Activated CD4-positive, alpha-beta T cell treated with anti-CD3 and anti-CD28 coated beads, Interleukin-2, amount 10 ng/mL, durations not matched to agents 24 days and 14 days (primary cell): ENCODE measurements at regions not wholly inside any gene's neighbourhood (a gene's known extent, or its start where the extent isn't known, plus 50 kb on each side); places are given as distances from the start of the nearest gene placed in this dataset.

Experiments
- DNase-seq: peaks from one replicate; pipeline ENCODE4 v3.0.0; 2022
- H3K27ac Mint-ChIP-seq: one replicate; pipeline ENCODE4 v1.8.0; 2022; ENCODE audit warnings: mild to moderate bottlenecking, mixed read lengths
- H3K27me3 Mint-ChIP-seq: one replicate; pipeline ENCODE4 v1.8.0; 2022; ENCODE audit warnings: mixed read lengths
- H3K36me3 Mint-ChIP-seq: one replicate; pipeline ENCODE4 v1.8.0; 2022; ENCODE audit warnings: low read depth, mild to moderate bottlenecking, mixed read lengths
- H3K4me1 Mint-ChIP-seq: one replicate; pipeline ENCODE4 v1.8.0; 2021; ENCODE audit warnings: mixed read lengths
- H3K4me3 Mint-ChIP-seq: one replicate; pipeline ENCODE4 v1.8.0; 2022; ENCODE audit warnings: mild to moderate bottlenecking, moderate library complexity, mixed read lengths
- H3K9me3 Mint-ChIP-seq: one replicate; pipeline ENCODE4 v1.8.0; 2021; ENCODE audit warnings: mixed read lengths
- intact Hi-C: fragments of 100-400 bp; cut with micrococcal nuclease; formaldehyde crosslinking; loops from one replicate; pipeline ENCODE4 v1.15.1; 2023

DNA sequence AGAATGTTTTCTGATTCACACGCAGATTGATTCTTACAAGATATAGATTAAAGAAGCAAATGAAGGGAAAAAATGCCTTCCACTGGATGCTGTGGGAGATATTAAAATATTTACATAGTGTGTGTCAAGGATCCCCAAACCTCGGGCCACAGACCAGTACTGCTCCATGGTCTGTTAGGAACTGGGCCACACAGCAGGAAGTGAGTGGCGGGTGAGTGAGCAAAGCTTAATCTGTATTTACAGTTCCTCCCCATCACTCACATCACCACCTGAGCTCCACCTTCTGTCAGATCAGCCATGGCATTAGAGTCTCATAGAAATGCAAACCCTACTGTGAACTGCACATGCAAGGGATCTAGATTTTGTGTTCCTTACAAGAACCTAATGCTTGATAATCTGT, 552.6 kb upstream of the GOLIM4 start:
- H3K36me3 Mint-ChIP-seq = no peaks in the 10 kb centered on the region
- H3K9me3 Mint-ChIP-seq = no peaks in the 10 kb centered on the region
- DNase-seq = no peak
- H3K27ac Mint-ChIP-seq = no peak overlapping the region
- H3K4me1 Mint-ChIP-seq = no peaks in the 10 kb centered on the region
- intact Hi-C loops = no loop called here
- no peaks in the 10 kb centered on the region for H3K27me3 Mint-ChIP-seq
- no peak overlapping the region for H3K4me3 Mint-ChIP-seq

DNA sequence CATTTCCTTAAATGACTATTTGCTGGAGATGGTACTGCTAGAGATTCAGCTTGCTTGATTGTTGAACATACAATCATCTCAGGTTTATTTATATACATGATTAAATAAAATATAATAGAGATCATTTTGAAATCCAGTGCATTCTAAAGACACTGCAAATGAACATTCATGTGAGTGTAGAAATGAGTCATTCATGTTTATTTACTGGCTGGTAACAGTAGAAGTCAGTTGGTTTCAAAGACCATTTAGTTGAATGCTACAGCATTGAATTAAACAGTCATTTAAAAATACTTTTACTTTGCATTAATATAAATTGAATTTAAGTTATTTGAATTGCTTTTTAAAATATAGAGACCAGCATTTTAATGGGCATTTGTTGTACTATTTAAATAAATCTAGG, 551.9 kb upstream of the GOLIM4 start:
- DNase-seq = no peak
- Mint-ChIP-seq H3K27me3 (no peaks in the 10 kb centered on the region), H3K9me3 (no peaks in the 10 kb centered on the region), H3K4me3 (no peak overlapping the region), H3K4me1 (no peaks in the 10 kb centered on the region), H3K27ac (no peak overlapping the region), H3K36me3 (no peaks in the 10 kb centered on the region)
- intact Hi-C loops = no loop called here

DNA sequence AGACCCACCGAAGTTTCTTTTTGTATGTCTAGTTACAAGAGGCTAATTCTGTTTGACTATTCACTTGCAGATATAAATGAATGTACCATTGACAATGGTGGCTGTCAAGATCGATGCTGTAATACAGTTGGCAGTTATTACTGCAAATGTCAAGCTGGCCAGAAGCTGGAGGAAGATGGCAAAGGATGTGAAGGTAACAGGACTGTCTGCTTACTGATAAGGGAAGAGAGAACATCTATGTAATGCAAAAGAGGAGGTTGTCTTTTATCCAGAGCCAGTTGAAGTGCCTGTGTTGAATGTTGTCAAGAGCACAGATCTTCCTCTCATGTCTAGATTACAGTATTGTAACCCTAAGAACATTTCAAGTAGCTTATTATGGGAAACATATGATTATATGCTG, 549.5 kb upstream of the GOLIM4 start:
- no peak for DNase-seq
- no peaks in the 10 kb centered on the region for H3K4me1 Mint-ChIP-seq
- H3K4me3 Mint-ChIP-seq = no peak overlapping the region
- intact Hi-C loops = no loop called here
- no peaks in the 10 kb centered on the region for H3K9me3 Mint-ChIP-seq
- no peak overlapping the region for H3K27ac Mint-ChIP-seq
- H3K27me3 Mint-ChIP-seq = no peaks in the 10 kb centered on the region
- no peaks in the 10 kb centered on the region for H3K36me3 Mint-ChIP-seq

DNA sequence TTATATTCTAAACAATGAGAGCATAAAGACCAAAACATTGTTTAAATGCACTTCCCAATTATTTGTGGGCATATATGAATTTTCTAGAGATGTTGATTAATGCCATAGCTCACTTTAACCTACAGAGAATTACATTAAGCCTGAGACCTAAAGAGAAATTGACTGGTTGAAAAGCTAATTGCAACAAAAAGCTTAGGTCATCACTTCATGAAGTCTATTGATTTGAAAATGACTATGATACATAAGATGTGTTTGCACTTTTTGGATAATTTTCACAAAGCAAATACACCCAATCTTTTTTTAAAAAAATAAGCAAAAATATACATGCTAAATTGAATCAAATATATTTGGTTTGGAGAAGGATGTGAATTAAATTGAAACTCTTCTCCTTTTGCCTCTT, 532.8 kb upstream of the GOLIM4 start:
- no peaks in the 10 kb centered on the region for H3K4me1 Mint-ChIP-seq
- intact Hi-C loops = no loop called here
- H3K27ac Mint-ChIP-seq = no peak overlapping the region

DNA sequence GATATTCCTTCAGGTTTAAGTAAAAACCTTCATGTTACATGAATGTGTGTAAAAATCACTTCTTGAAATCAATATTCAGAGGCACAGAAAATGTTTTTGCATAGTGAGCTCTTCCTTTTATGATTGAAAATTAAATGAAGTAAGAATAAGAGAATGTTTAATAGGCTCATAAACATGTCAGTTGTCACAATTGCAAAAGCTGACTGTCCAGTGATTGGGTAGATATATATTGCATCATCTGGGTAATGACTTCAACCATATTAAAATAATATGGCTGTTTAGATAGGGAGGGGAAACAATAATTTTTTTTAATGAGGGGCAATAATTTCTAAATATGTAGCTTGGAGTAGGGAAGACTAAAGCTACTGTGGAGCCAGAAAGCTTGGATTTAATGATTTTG, 529.8 kb upstream of the GOLIM4 start:
- intact Hi-C loops = no loop called here
- no peak for DNase-seq

More for the DNA sequence above, 532.8 kb upstream of the GOLIM4 start:
- Mint-ChIP-seq H3K9me3 (no peaks in the 10 kb centered on the region), H3K4me3 (no peak overlapping the region), H3K27me3 (no peaks in the 10 kb centered on the region), H3K36me3 (no peaks in the 10 kb centered on the region)
- DNase-seq = no peak

DNA sequence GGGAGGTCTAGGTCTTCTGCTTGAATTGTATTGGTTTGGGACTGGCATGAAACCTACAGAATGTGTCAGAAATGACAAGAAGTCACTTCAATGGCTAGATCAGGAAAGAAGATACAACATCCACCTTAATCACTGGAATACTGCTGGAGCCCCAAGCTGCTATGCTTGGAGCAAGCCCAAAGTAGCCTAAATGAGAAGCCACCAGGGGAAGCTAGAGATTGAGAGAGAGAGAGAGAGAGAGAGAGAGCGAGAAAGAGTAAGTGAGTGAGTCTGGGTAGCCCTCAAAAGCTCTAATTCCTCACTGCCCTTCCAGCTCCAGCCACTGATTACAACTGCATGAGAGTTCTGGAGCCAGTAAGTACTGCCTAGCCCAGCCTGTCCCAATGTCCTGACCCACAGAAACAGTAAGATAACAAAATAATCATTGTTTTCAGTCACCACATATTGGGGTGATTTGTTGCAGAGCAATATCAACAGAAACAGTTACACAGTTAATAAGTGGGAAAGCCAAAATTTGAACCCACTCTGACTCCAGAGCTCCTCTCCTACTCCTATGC, 529.2 kb upstream of the GOLIM4 start:
- no peaks in the 10 kb centered on the region for H3K36me3 Mint-ChIP-seq
- no peaks in the 10 kb centered on the region for H3K9me3 Mint-ChIP-seq
- no peak overlapping the region for H3K27ac Mint-ChIP-seq
- H3K27me3 Mint-ChIP-seq = no peaks in the 10 kb centered on the region
- DNase-seq = no peak
- H3K4me1 Mint-ChIP-seq = no peaks in the 10 kb centered on the region
- intact Hi-C loops = no loop called here
- H3K4me3 Mint-ChIP-seq = no peak overlapping the region

More for the DNA sequence above, 529.8 kb upstream of the GOLIM4 start:
- no peak overlapping the region for H3K27ac Mint-ChIP-seq
- no peaks in the 10 kb centered on the region for H3K36me3 Mint-ChIP-seq
- H3K4me1 Mint-ChIP-seq = no peaks in the 10 kb centered on the region
- no peak overlapping the region for H3K4me3 Mint-ChIP-seq
- H3K27me3 Mint-ChIP-seq = no peaks in the 10 kb centered on the region
- no peaks in the 10 kb centered on the region for H3K9me3 Mint-ChIP-seq

DNA sequence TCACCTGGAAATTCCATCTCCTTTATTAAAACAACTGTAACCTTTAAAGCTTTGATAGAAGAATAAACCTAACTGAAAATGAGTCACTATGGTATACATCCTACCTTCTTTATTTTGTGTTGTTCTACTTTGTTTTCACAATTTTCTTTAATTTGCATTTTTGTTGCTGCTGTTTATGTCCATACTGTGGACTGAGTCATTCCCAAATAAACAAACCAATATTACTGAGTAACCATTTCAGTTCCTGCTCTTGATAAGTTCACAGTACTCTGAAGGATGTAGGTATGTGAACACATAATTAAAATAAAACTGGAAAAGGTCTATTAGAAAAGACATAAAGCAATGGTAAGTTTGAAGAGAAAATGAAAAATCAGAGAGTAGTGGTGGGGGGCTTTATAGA, 528.5 kb upstream of the GOLIM4 start:
- no peaks in the 10 kb centered on the region for H3K9me3 Mint-ChIP-seq
- H3K36me3 Mint-ChIP-seq = no peaks in the 10 kb centered on the region
- no peak overlapping the region for H3K27ac Mint-ChIP-seq
- H3K4me1 Mint-ChIP-seq = no peaks in the 10 kb centered on the region
- no peaks in the 10 kb centered on the region for H3K27me3 Mint-ChIP-seq
- H3K4me3 Mint-ChIP-seq = no peak overlapping the region
- no peak for DNase-seq
- intact Hi-C loops = no loop called here

DNA sequence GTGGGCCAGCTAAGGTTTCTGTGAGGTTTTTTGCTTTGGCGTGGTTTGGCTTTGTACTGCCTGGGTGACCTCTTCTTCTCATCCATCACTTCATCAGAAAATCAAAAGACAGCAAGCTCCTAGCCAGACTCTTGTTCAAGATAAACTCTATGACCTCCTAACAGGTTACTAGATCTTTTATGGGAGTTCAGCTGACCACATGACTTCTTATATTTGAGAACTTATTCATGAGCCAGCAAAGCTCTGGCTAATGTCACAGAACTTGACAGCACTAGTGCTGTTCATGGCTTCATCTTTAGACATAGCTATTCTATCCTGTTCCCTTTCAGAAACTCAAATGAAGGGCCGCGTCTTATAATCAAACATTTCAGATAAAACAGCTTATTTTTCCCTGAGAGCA, 527.1 kb upstream of the GOLIM4 start:
- no peak for DNase-seq
- intact Hi-C loops = no loop called here
- no peak overlapping the region for H3K27ac Mint-ChIP-seq
- no peaks in the 10 kb centered on the region for H3K9me3 Mint-ChIP-seq
- no peak overlapping the region for H3K4me3 Mint-ChIP-seq
- H3K27me3 Mint-ChIP-seq = no peaks in the 10 kb centered on the region
- H3K36me3 Mint-ChIP-seq = no peaks in the 10 kb centered on the region
- no peaks in the 10 kb centered on the region for H3K4me1 Mint-ChIP-seq

DNA sequence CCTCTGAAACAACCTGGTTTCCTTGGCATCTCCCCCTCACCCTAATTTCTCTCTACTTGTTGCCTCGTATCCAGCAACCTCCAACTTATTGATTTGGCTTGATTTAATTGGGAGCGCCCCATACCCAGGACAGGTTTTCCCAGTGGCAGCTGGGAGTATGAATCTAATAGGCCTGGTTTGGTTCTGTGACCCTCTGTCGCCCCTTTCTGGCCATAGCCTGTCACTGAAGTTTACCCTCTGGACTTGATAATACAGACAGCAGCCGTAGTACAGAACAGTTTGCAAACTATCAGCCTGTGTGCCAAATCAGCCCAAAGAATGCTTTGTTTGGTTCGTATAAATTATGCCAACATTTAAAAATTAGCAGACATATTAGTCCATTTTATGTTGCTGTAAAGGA, 525.1 kb upstream of the GOLIM4 start:
- intact Hi-C loops = no loop called here
- no peaks in the 10 kb centered on the region for H3K27me3 Mint-ChIP-seq
- H3K36me3 Mint-ChIP-seq = no peaks in the 10 kb centered on the region
- H3K4me3 Mint-ChIP-seq = no peak overlapping the region
- no peak for DNase-seq
- no peaks in the 10 kb centered on the region for H3K4me1 Mint-ChIP-seq
- no peaks in the 10 kb centered on the region for H3K9me3 Mint-ChIP-seq
- H3K27ac Mint-ChIP-seq = no peak overlapping the region

DNA sequence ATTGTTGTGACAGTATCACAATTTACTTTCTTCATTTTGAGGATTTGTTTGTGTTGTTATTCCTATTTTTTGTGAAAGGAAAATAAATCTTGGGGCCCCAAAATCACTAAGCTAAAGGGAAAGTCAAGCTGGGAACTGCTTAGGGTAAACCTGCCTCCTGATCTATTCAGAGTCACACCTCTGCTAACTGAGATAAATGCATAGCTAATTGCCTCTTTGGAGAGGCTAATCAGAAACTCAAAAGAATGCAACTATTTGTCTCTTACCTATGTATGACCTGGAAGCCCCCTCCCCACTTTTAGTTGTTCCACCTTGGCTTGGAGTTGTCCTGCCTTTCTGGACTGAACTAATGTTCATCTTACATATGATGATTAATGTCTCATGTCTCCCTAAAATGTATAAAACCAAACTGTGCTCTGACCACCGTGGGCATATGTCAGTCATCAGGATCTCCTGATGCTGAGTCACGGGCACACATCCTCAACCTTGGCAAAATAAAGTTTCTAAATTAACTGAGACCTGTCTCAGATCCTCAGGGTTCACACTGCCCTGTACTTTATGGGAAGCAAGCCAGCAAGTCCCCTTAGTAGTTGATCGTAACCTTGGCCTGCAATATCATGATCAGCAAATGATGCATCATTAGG, 523.2 kb upstream of the GOLIM4 start:
- Mint-ChIP-seq H3K4me1 (no peaks in the 10 kb centered on the region), H3K36me3 (no peaks in the 10 kb centered on the region), H3K27ac (no peak overlapping the region), H3K27me3 (no peaks in the 10 kb centered on the region), H3K4me3 (no peak overlapping the region), H3K9me3 (no peaks in the 10 kb centered on the region)
- no peak for DNase-seq
- intact Hi-C loops = no loop called here

DNA sequence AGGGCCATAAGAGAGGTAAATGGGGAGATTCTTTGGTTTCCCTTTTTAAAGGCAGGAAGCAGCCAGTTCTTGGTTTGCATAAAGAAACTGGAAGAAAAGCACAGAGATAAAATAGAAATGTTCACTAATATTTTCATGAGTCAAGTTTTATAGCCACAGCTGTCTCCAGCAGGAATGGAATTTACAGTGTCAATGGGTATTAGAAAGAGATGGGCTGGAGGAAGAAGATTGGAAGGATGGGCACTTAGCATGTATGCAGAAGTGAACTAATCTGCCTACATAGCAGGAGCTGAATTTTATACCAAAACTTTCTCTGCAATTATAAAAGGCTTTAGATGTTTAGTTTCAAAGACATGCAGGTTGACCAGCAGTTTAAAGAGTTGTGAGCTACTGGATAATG, 521.9 kb upstream of the GOLIM4 start:
- Mint-ChIP-seq H3K4me1 (no peaks in the 10 kb centered on the region), H3K27me3 (no peaks in the 10 kb centered on the region), H3K9me3 (no peaks in the 10 kb centered on the region), H3K27ac (no peak overlapping the region), H3K36me3 (no peaks in the 10 kb centered on the region), H3K4me3 (no peak overlapping the region)
- intact Hi-C loops = no loop called here
- DNase-seq = no peak

DNA sequence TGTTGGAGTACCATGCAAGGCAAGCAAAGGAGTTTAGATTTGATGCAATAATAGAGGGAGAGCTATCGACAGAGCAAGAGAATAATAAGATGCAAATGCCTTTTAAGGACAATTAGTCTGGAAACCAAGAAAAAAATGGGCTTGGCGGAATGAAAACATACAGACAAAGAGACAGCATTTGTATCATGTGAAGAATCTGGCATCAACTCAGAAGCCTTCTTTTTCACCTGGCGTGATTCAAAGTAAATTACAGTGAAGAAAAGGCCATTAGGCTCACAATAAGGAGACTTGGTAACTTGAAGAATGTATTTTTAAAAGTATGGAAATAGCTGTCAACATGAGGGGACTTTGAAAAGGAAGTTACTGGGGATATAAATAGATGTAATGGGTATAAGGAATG, 521.2 kb upstream of the GOLIM4 start:
- H3K4me1 Mint-ChIP-seq = no peaks in the 10 kb centered on the region
- H3K4me3 Mint-ChIP-seq = no peak overlapping the region
- H3K9me3 Mint-ChIP-seq = no peaks in the 10 kb centered on the region
- intact Hi-C loops = no loop called here
- DNase-seq = no peak
- H3K36me3 Mint-ChIP-seq = no peaks in the 10 kb centered on the region
- no peaks in the 10 kb centered on the region for H3K27me3 Mint-ChIP-seq
- no peak overlapping the region for H3K27ac Mint-ChIP-seq

DNA sequence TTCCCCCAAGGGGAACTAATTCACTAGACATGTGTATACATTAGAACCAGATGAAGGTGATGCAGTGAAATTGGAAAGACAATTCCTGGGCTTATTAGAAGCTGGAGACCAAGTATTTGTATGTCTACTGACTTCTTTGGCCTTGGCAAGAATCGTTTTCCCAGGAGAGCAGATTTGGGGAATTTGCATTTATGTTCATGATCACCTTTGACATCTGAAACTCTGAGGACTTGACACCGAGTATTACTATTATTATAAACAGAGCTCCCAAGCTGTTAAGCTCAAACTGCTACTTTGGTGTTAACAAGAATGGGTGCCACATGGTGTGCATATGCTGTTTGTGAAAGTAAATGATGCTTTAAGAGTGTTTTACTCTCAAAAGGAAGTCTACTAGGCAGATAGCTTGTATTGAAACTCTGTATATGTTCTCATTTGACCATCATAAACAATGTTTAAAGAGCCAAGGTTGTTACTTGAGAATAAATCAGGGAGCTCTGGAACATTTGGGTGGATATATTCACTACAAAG, 519.8 kb upstream of the GOLIM4 start:
- no peaks in the 10 kb centered on the region for H3K36me3 Mint-ChIP-seq
- DNase-seq = no peak
- intact Hi-C loops = no loop called here
- H3K27me3 Mint-ChIP-seq = no peaks in the 10 kb centered on the region
- H3K27ac Mint-ChIP-seq = no peak overlapping the region
- no peak overlapping the region for H3K4me3 Mint-ChIP-seq
- H3K4me1 Mint-ChIP-seq = no peaks in the 10 kb centered on the region
- no peaks in the 10 kb centered on the region for H3K9me3 Mint-ChIP-seq

DNA sequence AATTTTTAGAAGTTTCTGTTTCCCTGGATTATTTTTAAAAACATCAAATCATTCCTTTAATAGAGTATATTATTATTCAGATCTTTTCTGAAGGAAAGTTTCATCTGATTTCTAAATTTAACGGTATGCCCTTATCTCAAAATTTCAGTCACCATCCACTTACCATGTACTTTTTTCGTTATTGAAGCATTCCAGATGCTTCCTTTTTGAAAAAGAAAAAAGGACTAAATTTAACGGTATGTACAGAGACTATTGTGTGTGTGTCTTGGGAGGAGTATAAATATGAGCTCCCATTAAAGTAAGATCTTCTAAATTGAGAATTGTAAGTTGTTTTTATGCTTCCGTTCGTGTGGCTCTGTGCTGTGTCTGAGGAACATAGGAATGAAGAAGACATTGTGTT, 517.4 kb upstream of the GOLIM4 start:
- Mint-ChIP-seq H3K36me3 (no peaks in the 10 kb centered on the region), H3K4me1 (no peaks in the 10 kb centered on the region), H3K4me3 (no peak overlapping the region), H3K27me3 (no peaks in the 10 kb centered on the region), H3K27ac (no peak overlapping the region), H3K9me3 (no peaks in the 10 kb centered on the region)
- intact Hi-C loops = no loop called here
- DNase-seq = no peak

DNA sequence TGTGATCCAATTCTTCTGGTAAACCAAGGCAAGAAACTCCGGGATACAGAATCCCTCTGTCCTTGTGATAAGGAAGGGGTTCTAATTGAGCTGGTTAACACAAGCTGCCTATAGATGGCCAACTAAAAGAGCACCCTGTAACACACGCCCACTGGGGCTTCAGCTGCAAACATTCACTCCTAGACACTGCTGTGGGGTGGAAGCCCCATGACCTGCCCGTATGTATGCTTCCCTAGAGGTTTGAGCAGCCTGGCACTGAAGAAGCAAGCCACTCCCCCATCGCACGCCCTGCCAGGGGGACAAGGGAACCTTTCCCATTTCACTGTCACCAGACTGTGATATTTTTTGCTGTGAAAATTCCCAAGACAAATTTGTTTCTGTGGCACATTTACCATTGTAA, 516.9 kb upstream of the GOLIM4 start:
- H3K9me3 Mint-ChIP-seq = no peaks in the 10 kb centered on the region
- H3K27ac Mint-ChIP-seq = no peak overlapping the region
- H3K4me3 Mint-ChIP-seq = no peak overlapping the region
- H3K4me1 Mint-ChIP-seq = no peaks in the 10 kb centered on the region
- DNase-seq = no peak
- no peaks in the 10 kb centered on the region for H3K36me3 Mint-ChIP-seq
- intact Hi-C loops = no loop called here
- no peaks in the 10 kb centered on the region for H3K27me3 Mint-ChIP-seq
